Spleen (tissue), 11 donors: ENCODE measurements at regions not wholly inside any gene's neighbourhood (a gene's known extent, or its start where the extent isn't known, plus 50 kb on each side); places are given as distances from the start of the nearest gene placed in this dataset.

Experiments
- DNase-seq: peaks from one replicate; pipeline ENCODE4 v3.0.0-alpha.2; 2020
- H3K27ac ChIP-seq, 8 donors: fragments of 200-600 bp; sonication (generic) in 7 of 8; 1 replicate in 4 of 8; 2 replicates in 4 of 8; pipeline versions ENCODE4 v1.5.0 to v1.8.0; 2016 to 2021; ENCODE audit warnings: inconsistent platforms in 4 of 8, mild to moderate bottlenecking in 4 of 8, moderate library complexity in 1 of 8
- H3K27me3 ChIP-seq, 7 donors: fragments of 200-600 bp; sonication (generic) in 6 of 7; replicated peaks in 1 of 7; 1 replicate in 4 of 7; 2 replicates in 3 of 7; pipeline versions ENCODE4 v1.5.0 to v1.8.0; 2016 to 2021; ENCODE audit warnings: inconsistent platforms in 3 of 7, mild to moderate bottlenecking in 1 of 7
- H3K36me3 ChIP-seq, 6 donors: fragments of 200-600 bp; sonication (generic) in 5 of 6; 1 replicate in 4 of 6; 2 replicates in 2 of 6; pipeline versions ENCODE4 v1.5.0 to v1.8.0; 2016 to 2021; ENCODE audit warnings: inconsistent platforms in 2 of 6
- H3K4me1 ChIP-seq, 6 donors: fragments of 200-600 bp; sonication (generic) in 5 of 6; 1 replicate in 3 of 6; 2 replicates in 3 of 6; pipeline versions ENCODE4 v1.5.0 to v1.8.0; 2016 to 2021; ENCODE audit warnings: inconsistent platforms in 3 of 6
- H3K4me3 ChIP-seq, 8 donors: fragments of 200-600 bp; sonication (generic) in 7 of 8; 1 replicate in 4 of 8; 2 replicates in 4 of 8; pipeline versions ENCODE4 v1.5.0 to v1.8.0; 2016 to 2021; ENCODE audit warnings: inconsistent platforms in 4 of 8, mild to moderate bottlenecking in 4 of 8, moderate library complexity in 2 of 8
- H3K9me3 ChIP-seq, 8 donors: fragments of 200-600 bp; sonication (generic) in 7 of 8; 1 replicate in 4 of 8; 2 replicates in 4 of 8; pipeline versions ENCODE4 v1.5.0 to v1.8.0; 2016 to 2021; ENCODE audit warnings: inconsistent platforms in 4 of 8
- CTCF ChIP-seq, 11 experiments: fragments of 200-600 bp in 7 of 11; fragments of 450-650 bp in 4 of 11; sonication (generic) in 4 of 11; IDR thresholded peaks in 8 of 11; conservative IDR thresholded peaks in 3 of 11; 1 replicate in 7 of 11; 2 replicates in 4 of 11; pipeline versions ENCODE4 v1.4.0 to v1.8.0; 2016 to 2021; ENCODE audit warnings: antibody characterized with exemption in 11 of 11, inconsistent platforms in 4 of 11, mild to moderate bottlenecking in 1 of 11
- POLR2A ChIP-seq, 3 donors: fragments of 450-650 bp; IDR thresholded peaks; one replicate each; pipeline ENCODE4 v1.5.1; 2017; ENCODE audit warnings: antibody characterized with exemption in 3 of 3, mild to moderate bottlenecking in 1 of 3
- POLR2AphosphoS5 ChIP-seq, 3 donors: sonication (generic); formaldehyde crosslinking; IDR thresholded peaks; one replicate each; pipeline ENCODE4 v1.5.1; 2017; ENCODE audit warnings: antibody characterized with exemption in 3 of 3
- WGBS, 5 donors: extraction: QIAGEN DNeasy Blood & Tissue Kit in 3 of 5; methylation state at CpG; one replicate each; pipeline versions ENCODE4 v1.1.5 to v1.1.7; 2013 to 2018; 5-methylcytosine and 5-hydroxymethylcytosine counted together
- intact Hi-C: fragments of 100-400 bp; cut with DNase I; formaldehyde crosslinking; loops from one replicate; pipeline ENCODE4 v1.15.0; 2023; ENCODE audit warnings: low total_unique reads
- donor health status: healthy with polysubstance abuse.
- donor health status: DM: no; HTN: no; CAD: no; lungs with moderate emphysema.
- donor health status: DM: no; HTN: no; CAD: no.
- donor health status: Bipolar disorder and iron deficiency.
- donor health status: healthy.
- donor health status: DM: no; HTN: no; CAD: no.
- donor health status: DM: yes; HTN: yes; CAD: no.

DNA sequence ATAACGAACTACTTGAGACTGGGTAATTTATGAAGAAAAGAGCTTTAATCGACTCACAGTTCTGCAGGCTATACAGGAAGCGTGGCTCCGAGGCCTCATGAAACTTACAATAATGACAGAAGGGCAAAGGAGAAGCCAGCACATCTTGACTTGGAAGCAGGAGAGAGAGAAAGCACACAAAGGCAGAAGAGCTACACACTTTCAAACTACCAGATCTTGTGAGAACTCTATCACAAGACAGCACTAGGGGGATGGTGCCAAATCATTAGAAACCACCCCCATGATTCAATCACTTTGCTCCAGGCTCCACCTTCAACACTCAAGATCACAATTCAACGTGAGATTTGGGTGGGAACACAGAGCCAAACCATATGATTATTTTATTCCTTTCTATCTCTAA is 655.9 kb upstream of the SYT4 start:
- TF ChIP-seq CTCF (IDR thresholded peaks at IDR 0.05 in 8 of 11, conservative IDR thresholded peaks at IDR 0.05 in 3 of 11) (no peak), POLR2A (IDR thresholded peaks at IDR 0.05) (no peak)
- no peak for DNase-seq
- intact Hi-C loops: no loop called here
- no peaks in the 10 kb centered on the region for H3K36me3 ChIP-seq
- no peaks in the 10 kb centered on the region for H3K27me3 ChIP-seq
- H3K4me1 ChIP-seq: no peaks in the 10 kb centered on the region
- H3K4me3 ChIP-seq: no peak overlapping the region
- no peak overlapping the region for H3K27ac ChIP-seq
- WGBS, 5 donors: 72 to 94% (median 78%) methylated on average over 5 of the region's 5 CpGs
- H3K9me3 ChIP-seq: no peaks in the 10 kb centered on the region

DNA sequence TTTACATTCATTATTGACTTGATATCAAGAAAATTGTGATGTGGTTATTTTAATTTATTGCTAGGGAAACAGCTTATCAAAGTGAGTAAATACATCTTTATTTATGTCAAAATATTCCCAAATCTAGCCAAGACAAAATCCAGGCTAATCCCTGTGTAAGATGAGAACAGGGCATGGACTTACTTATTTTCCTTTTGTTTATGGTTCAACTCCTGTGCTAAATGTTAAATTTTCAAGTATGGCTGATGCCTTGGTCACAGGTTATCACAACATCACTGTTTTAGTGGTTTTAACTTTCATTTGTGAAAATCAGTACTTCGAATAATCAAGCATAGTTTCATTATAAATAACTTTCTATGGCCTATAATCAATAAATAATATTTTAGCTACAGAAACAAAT is 657.0 kb upstream of the SYT4 start:
- Histone ChIP-seq H3K4me1 (no peaks in the 10 kb centered on the region), H3K27me3 (no peaks in the 10 kb centered on the region), H3K36me3 (no peaks in the 10 kb centered on the region), H3K4me3 (no peak overlapping the region), H3K9me3 (no peaks in the 10 kb centered on the region), H3K27ac (no peak overlapping the region)
- TF ChIP-seq POLR2AphosphoS5 (IDR thresholded peaks at IDR 0.05) (no peak), CTCF (IDR thresholded peaks at IDR 0.05 in 8 of 11, conservative IDR thresholded peaks at IDR 0.05 in 3 of 11) (no peak), POLR2A (IDR thresholded peaks at IDR 0.05) (no peak)
- no peak for DNase-seq
- 62 to 90% (median 77%) methylated on average over 1 of the region's 1 CpG for WGBS, 5 donors
- intact Hi-C loops: no loop called here

- Histone ChIP-seq H3K9me3 (no peaks in the 10 kb centered on the region), H3K27me3 (no peaks in the 10 kb centered on the region), H3K36me3 (no peaks in the 10 kb centered on the region), H3K4me1 (no peaks in the 10 kb centered on the region), H3K4me3 (no peak overlapping the region), H3K27ac (no peak overlapping the region)
- DNase-seq: no peak
- intact Hi-C loops: no loop called here
- TF ChIP-seq CTCF (IDR thresholded peaks at IDR 0.05 in 8 of 11, conservative IDR thresholded peaks at IDR 0.05 in 3 of 11) (no peak), POLR2AphosphoS5 (IDR thresholded peaks at IDR 0.05) (no peak), POLR2A (IDR thresholded peaks at IDR 0.05) (no peak)
- 78 to 87% (median 84%) methylated on average over 4 of the region's 4 CpGs for WGBS, 5 donors
These were observed 657.6 kb upstream of the SYT4 start for GRCh38 chr18:43934781-43935471.

- H3K36me3 ChIP-seq: no peaks in the 10 kb centered on the region
- intact Hi-C loops: no loop called here
- H3K9me3 ChIP-seq: no peaks in the 10 kb centered on the region
- no peaks in the 10 kb centered on the region for H3K4me1 ChIP-seq
- TF ChIP-seq CTCF (IDR thresholded peaks at IDR 0.05 in 8 of 11, conservative IDR thresholded peaks at IDR 0.05 in 3 of 11) (no peak), POLR2AphosphoS5 (IDR thresholded peaks at IDR 0.05) (no peak), POLR2A (IDR thresholded peaks at IDR 0.05) (no peak)
- no peak overlapping the region for H3K4me3 ChIP-seq
- no peak for DNase-seq
- 85 to 93% (median 88%) methylated on average over 4 of the region's 4 CpGs for WGBS, 5 donors
- no peaks in the 10 kb centered on the region for H3K27me3 ChIP-seq
- H3K27ac ChIP-seq: no peak overlapping the region
These were observed 658.9 kb upstream of the SYT4 start for GRCh38 chr18:43936176-43936575.
